Lung (tissue), 11 donors: ENCODE measurements at regions not wholly inside any gene's neighbourhood (a gene's known extent, or its start where the extent isn't known, plus 50 kb on each side); places are given as distances from the start of the nearest gene placed in this dataset.

ENCODE experiments used
- ATAC-seq: fragments of 200-7000 bp; cut with Tn5 transposase; one replicate; pipeline ENCODE4 v1.9.1; 2020; ENCODE audit warnings: moderate number of reproducible peaks; ENCODE audit not compliant: insufficient read depth, low FRiP score
- DNase-seq, 3 donors: peaks; one replicate each; pipeline ENCODE4 v3.0.0-alpha.2; 2013 to 2017
- H3K27ac ChIP-seq, 2 donors: one replicate each; pipeline ENCODE4 v1.5.1; 2013; ENCODE audit warnings: mild to moderate bottlenecking in 2 of 2, moderate library complexity in 2 of 2, control low read depth in 1 of 2, inconsistent platforms in 1 of 2, low read depth in 1 of 2, low read length in 1 of 2
- H3K27me3 ChIP-seq, 3 donors: one replicate each; pipeline ENCODE4 v1.5.1; 2013; ENCODE audit warnings: low read length in 2 of 3; ENCODE audit not compliant: control insufficient read depth in 3 of 3, insufficient read depth in 3 of 3
- H3K36me3 ChIP-seq, 4 donors: one replicate each; pipeline ENCODE4 v1.5.1; 2013; ENCODE audit warnings: low read length in 4 of 4, mild to moderate bottlenecking in 1 of 4, moderate library complexity in 1 of 4; ENCODE audit not compliant: control insufficient read depth in 4 of 4, insufficient read depth in 4 of 4
- H3K4me1 ChIP-seq, 5 donors: one replicate each; pipeline ENCODE4 v1.5.1; 2013; ENCODE audit warnings: low read length in 5 of 5, mild to moderate bottlenecking in 2 of 5, moderate library complexity in 1 of 5; ENCODE audit not compliant: control insufficient read depth in 5 of 5, insufficient read depth in 5 of 5
- H3K4me3 ChIP-seq: one replicate; pipeline ENCODE4 v1.5.1; 2013; ENCODE audit warnings: mild to moderate bottlenecking, control low read depth, moderate library complexity
- H3K9ac ChIP-seq, 2 donors: one replicate each; pipeline ENCODE4 v1.5.1; 2013; ENCODE audit warnings: low read length in 2 of 2, control low read depth in 1 of 2; ENCODE audit not compliant: insufficient read depth in 1 of 2
- H3K9me3 ChIP-seq, 4 donors: one replicate each; pipeline ENCODE4 v1.5.1; 2013; ENCODE audit warnings: low read length in 3 of 4, mild to moderate bottlenecking in 1 of 4, moderate library complexity in 1 of 4; ENCODE audit not compliant: control insufficient read depth in 4 of 4, insufficient read depth in 3 of 4
- WGBS, 2 donors: extraction: QIAGEN DNeasy Blood & Tissue Kit; methylation state at CpG; one replicate each; pipeline ENCODE4 v1.1.7; 2013; 5-methylcytosine and 5-hydroxymethylcytosine counted together
- TF ChIP-seq, protein P1 (sequence below): IDR thresholded peaks from 2 replicates; pipeline ENCODE4 v1.5.1; 2012; ENCODE audit warnings: mild to moderate bottlenecking; ENCODE audit errors: control extremely low read depth, extremely low read depth
- donor health status: control.
- donor health status: control.
- donor health status: Bipolar disorder and iron deficiency.
- donor health status: healthy.
- donor health status: DM: yes; HTN: yes; CAD: no.

DNA sequence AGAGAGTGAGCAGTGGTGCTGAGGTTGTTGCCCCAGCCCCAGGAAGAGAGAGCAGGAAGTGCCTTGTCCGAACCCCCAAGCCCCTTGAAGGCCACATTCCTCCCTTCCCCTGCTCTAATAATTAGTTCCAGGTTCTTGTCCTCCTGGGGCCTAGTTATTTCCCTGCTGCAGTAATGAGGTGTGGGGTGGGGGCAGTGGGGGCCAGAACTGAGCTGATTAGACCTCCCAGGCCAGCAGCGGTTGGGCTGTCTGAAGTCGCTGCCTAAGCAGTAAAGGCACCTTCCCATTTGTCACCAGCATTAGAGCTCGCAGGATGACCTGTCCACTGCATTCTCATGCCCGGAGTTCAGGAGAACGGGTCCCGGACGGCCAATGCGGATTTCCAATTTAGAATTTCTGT is 186.5 kb upstream of the CSF3R start:
- Histone ChIP-seq H3K4me3 (no peak overlapping the region), H3K9ac (no peak overlapping the region), H3K27ac (no peak overlapping the region), H3K4me1 (no peaks in the 10 kb centered on the region), H3K9me3 (peaks cover 0 to 2% (median 0%) of the 10 kb centered on the region in 4 donors), H3K36me3 (no peaks in the 10 kb centered on the region), H3K27me3 (peaks cover 0 to 41% (median 5%) of the 10 kb centered on the region in 3 donors)
- ATAC-seq (no peak), DNase-seq (no peak)
- 56 to 66% methylated on average over 9 of the region's 9 CpGs for WGBS, 2 donors
- TF ChIP-seq, protein P1, sequence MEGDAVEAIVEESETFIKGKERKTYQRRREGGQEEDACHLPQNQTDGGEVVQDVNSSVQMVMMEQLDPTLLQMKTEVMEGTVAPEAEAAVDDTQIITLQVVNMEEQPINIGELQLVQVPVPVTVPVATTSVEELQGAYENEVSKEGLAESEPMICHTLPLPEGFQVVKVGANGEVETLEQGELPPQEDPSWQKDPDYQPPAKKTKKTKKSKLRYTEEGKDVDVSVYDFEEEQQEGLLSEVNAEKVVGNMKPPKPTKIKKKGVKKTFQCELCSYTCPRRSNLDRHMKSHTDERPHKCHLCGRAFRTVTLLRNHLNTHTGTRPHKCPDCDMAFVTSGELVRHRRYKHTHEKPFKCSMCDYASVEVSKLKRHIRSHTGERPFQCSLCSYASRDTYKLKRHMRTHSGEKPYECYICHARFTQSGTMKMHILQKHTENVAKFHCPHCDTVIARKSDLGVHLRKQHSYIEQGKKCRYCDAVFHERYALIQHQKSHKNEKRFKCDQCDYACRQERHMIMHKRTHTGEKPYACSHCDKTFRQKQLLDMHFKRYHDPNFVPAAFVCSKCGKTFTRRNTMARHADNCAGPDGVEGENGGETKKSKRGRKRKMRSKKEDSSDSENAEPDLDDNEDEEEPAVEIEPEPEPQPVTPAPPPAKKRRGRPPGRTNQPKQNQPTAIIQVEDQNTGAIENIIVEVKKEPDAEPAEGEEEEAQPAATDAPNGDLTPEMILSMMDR = no peak

DNA sequence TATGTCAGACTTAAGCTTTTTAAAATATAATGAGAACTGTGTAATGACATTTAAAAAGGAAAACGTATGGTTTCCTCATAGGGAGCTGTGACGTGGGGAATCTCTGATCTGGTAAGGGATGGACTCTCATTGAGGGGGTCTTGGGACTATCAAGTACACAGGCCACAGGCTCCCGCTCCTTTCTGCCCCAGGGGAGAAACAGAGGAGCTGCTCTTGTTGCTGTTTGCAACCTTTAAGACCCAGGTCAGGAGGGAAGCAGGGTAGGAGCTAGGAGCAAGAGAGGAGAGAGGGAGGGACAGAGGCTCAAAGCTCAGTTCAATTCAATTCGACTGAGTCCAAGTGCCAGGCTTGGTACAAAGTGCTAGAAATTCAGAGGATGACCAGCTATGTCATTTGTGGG is 185.1 kb upstream of the CSF3R start:
- Histone ChIP-seq H3K4me1 (no peaks in the 10 kb centered on the region), H3K27ac (no peak overlapping the region), H3K36me3 (no peaks in the 10 kb centered on the region), H3K9ac (no peak overlapping the region), H3K4me3 (no peak overlapping the region), H3K27me3 (peaks cover 0 to 37% (median 2%) of the 10 kb centered on the region in 3 donors), H3K9me3 (peaks cover 0 to 2% (median 0%) of the 10 kb centered on the region in 4 donors)
- no peak for ATAC-seq
- 54 to 69% methylated on average over 4 of the region's 4 CpGs for WGBS, 2 donors
- TF ChIP-seq, protein P1 = no peak
- DNase-seq = no peak

DNA sequence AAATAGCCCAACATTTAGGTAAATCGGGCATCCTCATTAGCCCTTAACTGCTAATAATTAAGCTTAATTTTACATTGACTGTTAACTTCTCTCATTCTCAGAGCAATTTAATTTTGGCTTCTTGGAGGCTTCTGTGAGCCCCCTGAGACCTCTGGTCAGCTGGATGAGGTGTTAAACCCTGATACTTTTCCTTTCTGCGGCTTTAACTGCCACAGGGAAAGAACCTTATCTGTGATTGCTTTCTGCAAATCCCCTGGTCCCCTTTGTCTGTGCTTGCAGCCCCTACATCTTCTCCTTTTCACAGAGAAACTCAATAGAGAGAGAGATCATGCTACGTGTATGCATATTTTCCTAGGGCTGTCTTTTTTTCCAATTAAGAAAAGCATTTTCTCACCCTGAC is 184.5 kb upstream of the CSF3R start:
- Histone ChIP-seq H3K27ac (no peak overlapping the region), H3K9ac (no peak overlapping the region), H3K4me3 (no peak overlapping the region), H3K9me3 (peaks cover 0 to 2% (median 0%) of the 10 kb centered on the region in 4 donors), H3K27me3 (peaks cover 0 to 33% (median 3%) of the 10 kb centered on the region in 3 donors), H3K4me1 (no peaks in the 10 kb centered on the region), H3K36me3 (no peaks in the 10 kb centered on the region)
- no peak for ATAC-seq
- DNase-seq = no peak
- TF ChIP-seq, protein P1 = no peak
- 62 to 73% methylated on average over 3 of the region's 3 CpGs for WGBS, 2 donors

DNA sequence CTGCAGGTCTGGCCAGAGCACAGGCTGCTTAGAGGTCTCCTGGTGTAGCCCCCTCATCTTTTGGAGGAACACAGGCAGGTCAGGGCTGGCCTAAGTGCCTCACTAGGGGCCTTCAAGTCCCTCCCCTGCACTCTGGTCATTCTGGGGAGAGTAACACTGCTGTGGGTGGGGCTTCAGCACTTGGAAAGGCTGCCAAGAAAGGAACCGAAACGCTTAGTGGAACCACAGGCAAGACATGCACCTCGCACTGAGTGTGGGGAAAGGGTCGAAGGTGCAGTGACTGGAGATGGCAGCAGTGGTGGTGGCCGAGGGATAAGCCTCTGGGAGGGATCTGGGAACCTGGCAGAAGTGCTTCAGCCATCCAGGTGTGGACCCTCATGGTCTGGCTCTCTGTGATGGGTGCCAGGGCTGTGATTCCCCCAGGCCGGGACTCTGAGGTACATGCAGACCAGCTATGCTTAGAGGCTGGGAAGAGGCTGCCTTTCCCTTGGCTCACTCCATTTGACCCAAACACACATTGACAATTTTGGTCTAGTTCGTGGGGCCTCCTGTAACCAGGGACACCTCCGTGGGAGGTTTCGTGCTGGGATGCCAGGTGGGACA is 182.9 kb upstream of the CSF3R start:
- DNase-seq (no peak), ATAC-seq (no peak)
- 80 to 82% methylated on average over 9 of the region's 9 CpGs for WGBS, 2 donors
- peaks cover 0 to 27% (median 3%) of the 10 kb centered on the region in 3 donors for H3K27me3 ChIP-seq
- TF ChIP-seq, protein P1 = no peak
- H3K4me1 ChIP-seq = no peaks in the 10 kb centered on the region
- H3K36me3 ChIP-seq = no peaks in the 10 kb centered on the region
- no peak overlapping the region for H3K9ac ChIP-seq
- H3K4me3 ChIP-seq = no peak overlapping the region
- no peak overlapping the region for H3K27ac ChIP-seq
- peaks cover 0 to 2% (median 0%) of the 10 kb centered on the region in 4 donors for H3K9me3 ChIP-seq
